Activated CD4-positive, alpha-beta T cell treated with anti-CD3 and anti-CD28 coated beads for 48 hours (primary cell): ENCODE measurements at regions not wholly inside any gene's neighbourhood (a gene's known extent, or its start where the extent isn't known, plus 50 kb on each side); places are given as distances from the start of the nearest gene placed in this dataset.

ENCODE experiments used
- DNase-seq: peaks from one replicate; pipeline ENCODE4 v3.0.0-alpha.2; 2020

DNA sequence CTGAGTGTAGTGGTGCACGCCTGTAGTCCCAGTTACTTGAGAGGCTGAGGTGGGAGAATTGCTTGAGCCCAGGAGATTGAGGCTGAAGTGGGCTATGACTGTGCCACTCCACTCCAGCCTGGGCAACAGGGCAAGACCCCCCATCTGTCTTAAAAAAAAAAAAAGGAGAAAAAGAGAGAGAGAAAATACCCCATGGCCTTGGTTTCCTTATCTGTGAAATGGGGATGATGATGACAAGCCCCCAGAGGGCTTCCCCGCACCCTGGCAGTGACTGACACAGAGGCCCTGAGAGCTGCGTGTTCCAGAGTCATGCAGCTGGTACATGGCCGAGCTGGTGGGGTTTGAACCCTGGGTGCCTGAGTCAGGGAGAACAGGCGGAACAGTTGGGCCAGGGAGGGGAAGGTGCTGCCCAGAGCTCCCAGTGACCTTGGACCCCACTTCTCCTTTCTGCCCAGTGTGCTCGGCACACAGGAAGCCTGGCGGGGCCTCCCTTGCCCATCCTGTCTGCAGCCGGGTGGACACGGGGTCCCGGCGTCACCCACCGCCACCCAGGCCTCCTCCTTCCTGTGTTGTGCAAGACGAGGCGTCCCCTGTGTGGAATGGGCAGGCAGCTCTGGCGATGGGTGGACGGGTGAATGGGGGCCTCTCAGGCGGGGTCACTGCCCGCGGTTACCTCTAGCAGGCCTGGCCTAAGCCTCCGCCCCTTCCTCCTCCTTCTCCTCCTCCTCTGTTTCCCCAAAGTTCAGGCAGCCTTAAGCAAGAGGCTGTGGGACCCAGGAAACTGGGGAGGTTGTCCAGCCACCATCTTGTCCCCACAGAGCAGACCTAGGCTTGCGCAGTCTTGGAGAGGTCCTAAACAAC lies 84.2 kb downstream of the CEBPB start:
- DNase-seq, result no peak

- DNase-seq, result no peak
Observed at GRCh38 chr20:50276119-50277063, 85.8 kb downstream of the CEBPB start.

DNA sequence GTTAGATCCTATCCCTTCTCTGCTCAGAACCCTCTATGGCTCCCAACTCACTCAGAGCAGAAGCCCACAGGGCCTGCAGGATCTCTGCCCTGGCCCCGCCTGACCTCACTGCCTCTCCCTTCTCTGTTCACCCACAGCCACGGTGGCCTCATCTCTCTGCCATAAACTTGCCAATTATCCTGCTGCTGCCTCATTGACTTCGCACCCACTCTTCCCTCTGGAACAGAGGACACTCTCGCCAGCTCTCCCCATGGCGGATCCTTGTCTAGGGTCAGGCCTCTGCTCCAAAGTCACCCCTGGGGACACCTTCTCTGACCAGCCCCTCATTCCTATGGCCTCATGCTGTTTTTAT lies 86.4 kb downstream of the CEBPB start:
- DNase-seq, result no peak

DNA sequence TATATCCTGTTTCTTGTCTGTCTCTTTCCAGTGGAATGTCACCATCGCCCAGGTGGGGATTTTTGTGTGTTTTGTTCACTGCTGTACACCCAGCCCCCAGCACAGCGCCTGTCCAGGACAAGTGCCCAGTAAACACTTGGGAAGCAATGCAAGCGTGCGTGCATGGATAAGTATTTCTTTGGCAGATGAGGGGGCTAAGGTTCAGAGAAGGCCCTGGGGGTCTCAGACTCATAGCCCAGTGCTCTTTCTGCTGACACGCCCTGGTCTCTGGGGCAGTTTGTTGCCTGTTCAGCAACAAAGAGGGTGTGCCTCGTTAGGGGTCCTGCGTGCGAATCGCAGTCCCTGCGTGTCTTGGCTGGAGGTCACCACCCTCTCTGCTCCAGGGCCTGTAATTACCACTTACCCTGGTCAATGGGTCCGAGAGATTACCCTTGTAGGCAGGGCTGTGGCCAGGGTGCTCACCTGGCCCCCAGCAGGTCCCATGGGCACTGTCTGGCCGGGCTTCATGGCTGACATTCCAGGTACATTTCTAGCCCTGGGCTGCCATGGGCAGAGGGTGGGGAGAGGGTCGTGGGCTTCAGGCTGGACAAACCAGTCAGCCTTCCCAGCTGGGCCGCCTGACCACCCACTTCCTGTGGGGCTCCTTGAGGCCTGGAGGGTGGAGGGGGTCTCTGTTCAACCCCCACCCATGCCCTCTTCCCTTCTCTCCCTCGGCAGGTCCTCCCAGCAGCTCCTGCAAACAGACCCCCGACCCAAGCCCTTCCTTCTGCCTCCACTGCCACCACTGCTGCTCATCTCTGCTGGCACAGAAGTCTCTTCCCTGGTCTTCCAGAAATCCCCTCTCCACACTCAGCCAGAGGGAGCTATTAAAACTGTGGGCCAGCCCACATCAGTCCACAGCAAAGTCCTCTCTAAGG lies 87.1 kb downstream of the CEBPB start:
- no peak for DNase-seq

DNA sequence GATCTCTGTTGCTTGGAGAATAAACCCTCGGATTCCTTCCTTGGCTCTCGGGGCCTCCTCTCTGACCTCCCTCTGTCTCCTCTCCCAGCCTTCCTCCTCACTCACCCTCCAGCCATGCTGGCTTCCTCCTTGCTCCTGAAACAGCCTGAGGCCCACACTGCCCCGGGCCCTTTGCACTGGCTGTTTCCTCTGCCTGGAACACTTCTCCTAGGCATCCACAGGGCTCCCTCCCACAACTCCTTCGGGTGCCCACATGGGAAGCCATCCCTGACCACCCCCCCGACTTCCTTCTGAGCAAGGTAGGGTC lies 87.7 kb downstream of the CEBPB start:
- no peak for DNase-seq

DNA sequence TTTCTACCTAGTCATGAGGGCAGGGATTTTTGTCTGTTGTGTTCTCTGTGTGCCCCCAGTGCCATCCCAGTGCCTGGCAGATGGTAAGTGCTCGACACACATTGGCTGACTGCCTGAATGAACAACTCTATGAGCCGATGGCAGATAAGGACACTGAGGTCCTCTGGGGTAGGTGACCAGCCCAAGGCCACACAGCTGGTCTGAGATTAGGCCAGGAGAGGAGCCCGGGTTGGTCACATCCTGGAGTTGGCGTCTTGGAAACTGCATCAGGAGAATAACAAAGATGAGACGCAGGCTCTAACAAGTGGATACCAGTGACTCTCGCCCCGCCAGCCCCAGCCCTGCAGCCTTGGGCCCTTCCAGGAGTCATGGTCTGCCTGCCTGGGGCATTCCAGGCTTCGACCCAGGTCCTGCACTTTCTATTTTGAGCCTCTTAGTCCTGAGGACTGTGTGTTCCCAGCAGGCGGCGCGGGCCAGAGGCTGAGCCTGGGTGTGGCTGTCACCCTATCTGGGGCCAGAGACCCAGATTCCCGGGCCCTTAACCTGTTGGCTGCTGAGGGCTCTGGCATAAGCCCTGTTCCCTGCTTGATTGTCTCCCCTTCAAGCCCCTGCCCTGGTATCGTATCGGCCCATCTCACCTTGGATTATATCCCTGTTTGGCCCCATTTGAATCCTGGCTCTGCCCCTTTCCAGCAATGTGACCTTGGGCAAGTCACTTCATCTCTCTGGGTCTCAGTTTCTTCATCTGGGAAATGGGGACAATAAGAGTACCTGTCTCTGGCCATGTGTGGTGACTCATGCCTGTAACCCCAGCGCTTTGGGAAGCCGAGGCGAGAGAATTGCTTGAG lies 88.3 kb downstream of the CEBPB start:
- DNase-seq, result no peak

DNA sequence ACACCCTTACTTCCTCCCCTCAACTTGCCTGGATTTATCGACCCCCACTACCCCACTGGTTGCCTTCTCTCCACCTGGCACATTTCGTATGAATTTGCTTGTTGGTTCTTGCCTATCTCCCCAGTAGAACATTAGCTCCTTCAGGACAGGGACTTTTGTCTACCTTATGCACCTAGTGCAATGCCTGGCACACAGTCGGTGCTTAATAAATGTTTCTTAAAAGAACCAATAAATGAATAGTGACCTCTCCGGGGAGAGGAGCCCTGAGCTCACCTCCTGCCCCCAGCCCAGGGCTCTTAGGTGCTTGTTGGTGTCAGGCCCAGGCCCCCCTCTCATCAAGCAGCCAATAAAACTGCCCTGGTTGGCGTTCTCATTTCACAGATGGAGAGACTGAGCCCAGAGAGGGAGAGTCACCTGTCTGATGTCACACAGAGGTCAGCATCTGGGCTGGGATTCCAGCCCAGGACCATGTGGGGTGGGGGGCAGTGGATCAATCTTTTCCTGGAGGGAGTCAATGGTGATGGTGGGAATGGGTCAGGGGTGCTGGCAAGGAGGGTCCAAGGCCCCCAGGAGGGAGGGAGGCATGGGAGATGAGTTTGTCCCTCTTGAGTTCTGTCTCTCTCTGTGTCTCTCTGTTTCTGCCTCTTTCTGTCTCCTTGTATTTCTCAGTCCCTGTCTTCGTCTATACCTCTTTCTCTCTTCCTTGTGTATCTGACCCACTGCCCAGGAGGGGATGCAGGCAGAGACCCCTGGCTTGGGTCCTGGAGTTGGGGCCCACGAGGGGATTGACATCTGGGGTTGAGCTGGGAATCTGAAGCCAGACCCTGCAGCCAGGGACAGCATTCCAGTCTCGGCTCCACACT lies 89.6 kb downstream of the CEBPB start:
- no peak for DNase-seq

- no peak for DNase-seq
Observed at GRCh38 chr20:50280851-50281655, 90.4 kb downstream of the CEBPB start.

DNA sequence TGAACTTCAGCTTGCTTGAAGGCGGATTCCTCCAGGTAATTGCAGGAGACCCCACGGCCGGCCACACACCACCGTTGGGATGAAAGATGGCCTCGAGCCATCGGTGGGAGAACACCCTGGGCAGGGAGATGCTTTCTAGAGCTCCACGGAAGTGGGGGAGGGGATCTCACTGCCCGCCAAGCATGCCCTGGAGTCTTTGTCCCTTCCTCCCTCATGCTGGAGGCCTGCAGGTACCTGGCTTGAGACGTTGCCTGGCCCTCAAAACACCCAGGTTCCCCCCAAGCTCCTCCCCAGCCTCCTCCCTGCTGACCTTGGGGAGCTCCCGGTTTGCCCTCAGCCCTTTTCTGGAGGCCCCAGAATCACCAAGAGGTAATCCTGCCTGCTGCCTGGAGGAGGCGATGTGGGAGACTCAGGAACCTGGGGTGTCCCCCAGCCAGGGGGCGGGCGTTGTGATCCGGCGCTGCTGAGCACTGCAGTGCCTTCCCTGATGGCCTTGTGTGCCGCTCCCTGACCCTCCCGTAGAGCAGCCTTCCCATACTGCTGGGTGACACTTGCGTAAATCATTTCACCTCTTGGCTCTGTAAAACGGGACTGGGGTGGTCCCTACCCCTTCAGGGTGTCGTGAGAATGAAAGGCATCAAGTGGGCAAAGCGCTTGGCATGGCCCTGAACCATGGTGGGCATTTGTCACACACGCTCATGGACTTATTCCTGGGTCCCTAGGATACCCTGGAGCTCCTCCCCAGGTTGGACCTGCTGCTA lies 91.4 kb downstream of the CEBPB start:
- peak; percentile 62 for DNase-seq

- DNase-seq, result no peak
Observed at GRCh38 chr20:50282592-50283241, 92.1 kb downstream of the CEBPB start.

GRCh38 chr20:50283370-50283769 lies 92.7 kb downstream of the CEBPB start:
- DNase-seq, result no peak

DNA sequence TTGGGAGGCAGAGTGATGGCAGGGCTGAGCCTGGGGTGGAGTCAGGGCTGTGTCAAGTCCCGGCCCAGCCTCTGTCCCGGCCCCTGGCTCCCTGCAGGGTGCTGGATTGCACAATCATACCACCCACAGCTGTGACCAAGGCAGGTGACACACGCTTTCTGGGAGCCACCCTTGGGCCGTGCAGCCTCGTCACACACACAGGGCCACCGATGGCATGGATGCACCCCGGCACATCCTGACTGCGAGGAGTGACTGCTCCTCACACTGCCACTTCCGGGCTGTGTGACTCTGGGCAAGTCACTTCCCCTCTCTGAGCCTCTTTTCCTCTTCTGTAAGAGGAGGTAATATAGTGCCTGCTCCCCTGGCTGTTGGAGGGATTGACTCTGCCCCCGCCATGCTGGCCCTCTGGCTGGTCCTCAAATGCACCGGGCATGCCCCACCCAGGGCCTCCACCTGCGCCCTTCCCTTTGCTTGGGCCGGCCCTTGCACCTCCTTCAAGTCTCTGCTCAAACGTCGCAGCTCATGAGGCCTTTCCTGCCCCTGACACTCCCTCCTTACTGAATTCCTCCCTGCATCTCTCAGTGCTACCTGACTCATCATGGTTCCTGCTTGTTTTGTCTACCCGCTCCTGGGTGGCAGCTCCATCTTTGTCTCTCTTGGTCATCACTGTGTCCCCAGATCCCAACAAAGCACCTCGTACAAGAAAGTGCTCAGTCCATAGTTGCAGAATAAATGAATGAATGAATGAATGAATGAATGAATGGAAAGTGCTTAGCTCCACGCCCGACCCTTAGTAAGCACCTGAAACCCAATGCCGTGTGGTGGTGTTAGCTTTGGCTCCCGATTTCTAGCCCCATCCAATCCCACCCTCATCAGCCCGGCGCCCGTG lies 93.5 kb downstream of the CEBPB start:
- peak; percentile 62 for DNase-seq

- DNase-seq, result peak; percentile 6
Observed at GRCh38 chr20:50284811-50285375, 94.3 kb downstream of the CEBPB start.

- DNase-seq, result peak; percentile 27
Observed at GRCh38 chr20:50285376-50286173, 94.9 kb downstream of the CEBPB start.

GRCh38 chr20:50286174-50286511 lies 95.5 kb downstream of the CEBPB start:
- DNase-seq, result no peak

DNA sequence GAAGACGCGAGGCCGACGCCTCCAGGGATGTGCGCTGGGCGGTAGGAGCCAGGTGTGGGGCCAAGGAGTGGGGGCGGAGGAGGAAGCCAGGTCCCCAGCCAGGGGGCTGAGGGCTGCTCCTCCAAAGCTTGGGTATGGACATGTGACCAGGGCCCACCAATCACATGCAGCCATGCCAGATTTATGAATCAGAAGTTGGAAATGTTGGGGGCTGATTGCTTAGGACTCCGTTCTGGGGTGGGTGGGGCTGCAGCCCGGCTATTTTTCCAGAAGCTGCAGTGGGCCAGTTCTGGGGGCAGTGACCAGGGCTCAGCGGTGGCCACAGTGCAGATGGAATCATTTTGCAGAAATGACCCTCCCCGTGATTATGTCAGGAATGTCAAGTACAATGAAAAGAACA lies 96.0 kb downstream of the CEBPB start:
- peak; percentile 25 for DNase-seq

DNA sequence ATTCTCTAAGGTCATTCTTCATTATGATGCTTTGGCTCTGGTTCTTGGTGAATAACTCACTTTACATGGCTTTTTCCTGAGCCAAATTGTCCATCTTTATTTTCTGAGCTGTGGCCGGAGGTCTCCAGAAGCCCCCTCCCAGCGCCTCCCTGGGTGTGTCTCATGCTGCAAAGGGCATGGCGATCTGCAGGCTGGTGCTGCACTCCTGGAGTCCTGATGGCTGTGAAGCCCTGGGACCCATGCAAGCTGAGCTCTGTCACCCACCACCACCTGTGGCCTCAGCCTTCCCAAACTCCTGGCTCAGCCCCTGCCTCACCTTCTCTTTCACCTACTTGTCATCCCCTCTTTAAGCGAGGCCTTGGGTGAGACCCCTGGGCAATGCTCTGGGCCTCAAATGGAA lies 96.9 kb downstream of the CEBPB start:
- DNase-seq, result no peak
